ENCODE measurements at regions not wholly inside any gene's neighbourhood (a gene's known extent, or its start where the extent isn't known, plus 50 kb on each side); places are given as distances from the start of the nearest gene placed in this dataset.

DNA sequence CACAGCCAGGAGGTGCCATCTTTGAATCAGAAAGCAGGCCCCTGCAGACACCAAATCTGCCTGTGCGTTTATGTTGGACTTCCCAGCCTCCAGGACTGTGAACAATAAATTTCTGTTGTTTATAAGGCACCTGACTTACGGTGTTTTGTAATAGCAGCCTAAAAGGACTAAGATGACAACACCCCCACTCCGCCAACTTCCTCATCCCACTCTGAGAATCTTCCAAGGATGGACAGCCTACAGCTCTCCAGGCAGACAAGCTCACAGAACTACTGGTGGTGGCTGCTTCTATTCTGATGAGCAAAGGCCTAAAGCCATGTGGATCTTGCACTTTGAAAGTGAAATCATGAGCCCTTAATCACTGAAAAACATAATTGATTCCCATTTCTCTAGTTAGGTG, 449.2 kb downstream of the TSHZ3 start:
- TF ChIP-seq TAF1 (IDR thresholded peaks at IDR 0.05; ENCODE audit: low read depth, low read length) (no peak), POLR2AphosphoS5 (IDR thresholded peaks at IDR 0.05; ENCODE audit: low read depth, low read length) (no peak), POLR2A (IDR thresholded peaks at IDR 0.05; ENCODE audit: low read depth, low read length) (no peak)
